SK-N-SH (cell line): ENCODE measurements at regions not wholly inside any gene's neighbourhood (a gene's known extent, or its start where the extent isn't known, plus 50 kb on each side); places are given as distances from the start of the nearest gene placed in this dataset.

Experiments
- CHD2 ChIP-seq: fragments of 150-350 bp; IDR thresholded peaks from 2 replicates; pipeline ENCODE4 v1.6.1; 2018; ENCODE audit warnings: low read length; ENCODE audit not compliant: partially characterized antibody
- EP300 ChIP-seq, 2 experiments: IDR thresholded peaks; 2 replicates each; pipeline versions ENCODE4 v1.4.0 to v1.6.1; 2012; ENCODE audit warnings: borderline replicate concordance in 1 of 2, low read depth in 1 of 2, low read length in 1 of 2
- EZH2phosphoT487 ChIP-seq: fragments of 200-600 bp; sonication (generic); IDR thresholded peaks from 2 replicates; pipeline ENCODE4 v1.6.1; 2017; ENCODE audit warnings: low read depth, mixed run types, mild to moderate bottlenecking, antibody characterized with exemption, moderate library complexity, borderline replicate concordance
- FOXM1 ChIP-seq: IDR thresholded peaks from 2 replicates; pipeline ENCODE4 v1.4.0; 2012; ENCODE audit warnings: low read depth, mild to moderate bottlenecking
- GABPA ChIP-seq: IDR thresholded peaks from 2 replicates; pipeline ENCODE4 v1.4.0; 2012; ENCODE audit warnings: low read depth, mild to moderate bottlenecking
- JUND ChIP-seq: IDR thresholded peaks from 2 replicates; pipeline ENCODE4 v1.4.0; 2012
- MXI1 ChIP-seq: IDR thresholded peaks from 2 replicates; pipeline ENCODE4 v1.6.1; 2012; ENCODE audit warnings: mild to moderate bottlenecking, low read depth, low read length, improper control_type of control experiment
- RCOR1 ChIP-seq: fragments of 150-350 bp; IDR thresholded peaks from 2 replicates; pipeline ENCODE4 v1.6.1; 2017; ENCODE audit warnings: antibody characterized with exemption, low read length
- RFX5 ChIP-seq: IDR thresholded peaks from 2 replicates; pipeline ENCODE4 v1.6.1; 2012; ENCODE audit warnings: mild to moderate bottlenecking, improper control_type of control experiment, low read length
- TF ChIP-seq, protein P1 (sequence below): IDR thresholded peaks from 2 replicates; pipeline ENCODE4 v1.6.1; 2012; ENCODE audit warnings: mild to moderate bottlenecking, low read depth, low read length, moderate library complexity
- TF ChIP-seq, protein P2 (sequence below): IDR thresholded peaks from 2 replicates; pipeline ENCODE4; 2012
- TF ChIP-seq, protein P3 (sequence below): fragments of 200-600 bp; sonication (generic); IDR thresholded peaks from 2 replicates; pipeline ENCODE4 v1.6.1; 2017; ENCODE audit warnings: antibody characterized with exemption, mild to moderate bottlenecking, moderate library complexity
- TF ChIP-seq, protein P4 (sequence below): IDR thresholded peaks from 2 replicates; pipeline ENCODE4 v1.4.0; 2012; ENCODE audit warnings: low read depth
- TF ChIP-seq, protein P5 (sequence below): fragments of 150-350 bp; IDR thresholded peaks from 2 replicates; pipeline ENCODE4 v1.6.1; 2017; ENCODE audit warnings: antibody characterized with exemption, low read length, low read depth, borderline replicate concordance

DNA sequence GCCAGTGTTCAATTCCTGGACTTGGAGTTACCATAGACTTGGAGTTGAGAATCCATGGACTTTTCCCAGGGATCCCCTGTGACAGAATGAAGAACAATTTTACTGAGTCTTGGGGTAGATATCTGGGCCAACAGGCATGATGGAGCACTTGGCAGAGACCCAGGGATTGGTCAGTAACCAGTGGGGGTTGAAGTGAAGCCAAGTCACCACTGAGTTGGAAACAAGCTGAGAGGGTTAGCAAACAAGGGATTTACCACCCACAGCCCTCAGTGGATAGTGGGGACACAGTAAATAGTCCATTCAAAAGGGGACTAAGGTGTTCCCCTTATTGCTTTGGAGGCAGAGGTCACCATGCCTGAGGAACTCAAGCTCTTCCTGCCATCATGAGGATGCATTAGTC is 281.7 kb downstream of the PPP1R2C start:
- TF ChIP-seq, protein P1, sequence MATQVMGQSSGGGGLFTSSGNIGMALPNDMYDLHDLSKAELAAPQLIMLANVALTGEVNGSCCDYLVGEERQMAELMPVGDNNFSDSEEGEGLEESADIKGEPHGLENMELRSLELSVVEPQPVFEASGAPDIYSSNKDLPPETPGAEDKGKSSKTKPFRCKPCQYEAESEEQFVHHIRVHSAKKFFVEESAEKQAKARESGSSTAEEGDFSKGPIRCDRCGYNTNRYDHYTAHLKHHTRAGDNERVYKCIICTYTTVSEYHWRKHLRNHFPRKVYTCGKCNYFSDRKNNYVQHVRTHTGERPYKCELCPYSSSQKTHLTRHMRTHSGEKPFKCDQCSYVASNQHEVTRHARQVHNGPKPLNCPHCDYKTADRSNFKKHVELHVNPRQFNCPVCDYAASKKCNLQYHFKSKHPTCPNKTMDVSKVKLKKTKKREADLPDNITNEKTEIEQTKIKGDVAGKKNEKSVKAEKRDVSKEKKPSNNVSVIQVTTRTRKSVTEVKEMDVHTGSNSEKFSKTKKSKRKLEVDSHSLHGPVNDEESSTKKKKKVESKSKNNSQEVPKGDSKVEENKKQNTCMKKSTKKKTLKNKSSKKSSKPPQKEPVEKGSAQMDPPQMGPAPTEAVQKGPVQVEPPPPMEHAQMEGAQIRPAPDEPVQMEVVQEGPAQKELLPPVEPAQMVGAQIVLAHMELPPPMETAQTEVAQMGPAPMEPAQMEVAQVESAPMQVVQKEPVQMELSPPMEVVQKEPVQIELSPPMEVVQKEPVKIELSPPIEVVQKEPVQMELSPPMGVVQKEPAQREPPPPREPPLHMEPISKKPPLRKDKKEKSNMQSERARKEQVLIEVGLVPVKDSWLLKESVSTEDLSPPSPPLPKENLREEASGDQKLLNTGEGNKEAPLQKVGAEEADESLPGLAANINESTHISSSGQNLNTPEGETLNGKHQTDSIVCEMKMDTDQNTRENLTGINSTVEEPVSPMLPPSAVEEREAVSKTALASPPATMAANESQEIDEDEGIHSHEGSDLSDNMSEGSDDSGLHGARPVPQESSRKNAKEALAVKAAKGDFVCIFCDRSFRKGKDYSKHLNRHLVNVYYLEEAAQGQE, result no peak
- TF ChIP-seq EZH2phosphoT487 (no peak), RCOR1 (no peak), JUND (no peak), MXI1 (no peak), FOXM1 (no peak), RFX5 (no peak), GABPA (no peak), CHD2 (no peak), EP300 (IDR thresholded peaks at IDR 0.05; ENCODE audit: borderline replicate concordance in 1 of 2, low read depth in 1 of 2, low read length in 1 of 2) (no peak)
- TF ChIP-seq, protein P2, sequence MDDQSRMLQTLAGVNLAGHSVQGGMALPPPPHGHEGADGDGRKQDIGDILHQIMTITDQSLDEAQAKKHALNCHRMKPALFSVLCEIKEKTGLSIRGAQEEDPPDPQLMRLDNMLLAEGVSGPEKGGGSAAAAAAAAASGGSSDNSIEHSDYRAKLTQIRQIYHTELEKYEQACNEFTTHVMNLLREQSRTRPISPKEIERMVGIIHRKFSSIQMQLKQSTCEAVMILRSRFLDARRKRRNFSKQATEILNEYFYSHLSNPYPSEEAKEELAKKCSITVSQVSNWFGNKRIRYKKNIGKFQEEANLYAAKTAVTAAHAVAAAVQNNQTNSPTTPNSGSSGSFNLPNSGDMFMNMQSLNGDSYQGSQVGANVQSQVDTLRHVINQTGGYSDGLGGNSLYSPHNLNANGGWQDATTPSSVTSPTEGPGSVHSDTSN, result no peak
- TF ChIP-seq, protein P3, sequence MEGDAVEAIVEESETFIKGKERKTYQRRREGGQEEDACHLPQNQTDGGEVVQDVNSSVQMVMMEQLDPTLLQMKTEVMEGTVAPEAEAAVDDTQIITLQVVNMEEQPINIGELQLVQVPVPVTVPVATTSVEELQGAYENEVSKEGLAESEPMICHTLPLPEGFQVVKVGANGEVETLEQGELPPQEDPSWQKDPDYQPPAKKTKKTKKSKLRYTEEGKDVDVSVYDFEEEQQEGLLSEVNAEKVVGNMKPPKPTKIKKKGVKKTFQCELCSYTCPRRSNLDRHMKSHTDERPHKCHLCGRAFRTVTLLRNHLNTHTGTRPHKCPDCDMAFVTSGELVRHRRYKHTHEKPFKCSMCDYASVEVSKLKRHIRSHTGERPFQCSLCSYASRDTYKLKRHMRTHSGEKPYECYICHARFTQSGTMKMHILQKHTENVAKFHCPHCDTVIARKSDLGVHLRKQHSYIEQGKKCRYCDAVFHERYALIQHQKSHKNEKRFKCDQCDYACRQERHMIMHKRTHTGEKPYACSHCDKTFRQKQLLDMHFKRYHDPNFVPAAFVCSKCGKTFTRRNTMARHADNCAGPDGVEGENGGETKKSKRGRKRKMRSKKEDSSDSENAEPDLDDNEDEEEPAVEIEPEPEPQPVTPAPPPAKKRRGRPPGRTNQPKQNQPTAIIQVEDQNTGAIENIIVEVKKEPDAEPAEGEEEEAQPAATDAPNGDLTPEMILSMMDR, result no peak
- TF ChIP-seq, protein P4, sequence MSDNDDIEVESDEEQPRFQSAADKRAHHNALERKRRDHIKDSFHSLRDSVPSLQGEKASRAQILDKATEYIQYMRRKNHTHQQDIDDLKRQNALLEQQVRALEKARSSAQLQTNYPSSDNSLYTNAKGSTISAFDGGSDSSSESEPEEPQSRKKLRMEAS, result no peak
- TF ChIP-seq, protein P5, sequence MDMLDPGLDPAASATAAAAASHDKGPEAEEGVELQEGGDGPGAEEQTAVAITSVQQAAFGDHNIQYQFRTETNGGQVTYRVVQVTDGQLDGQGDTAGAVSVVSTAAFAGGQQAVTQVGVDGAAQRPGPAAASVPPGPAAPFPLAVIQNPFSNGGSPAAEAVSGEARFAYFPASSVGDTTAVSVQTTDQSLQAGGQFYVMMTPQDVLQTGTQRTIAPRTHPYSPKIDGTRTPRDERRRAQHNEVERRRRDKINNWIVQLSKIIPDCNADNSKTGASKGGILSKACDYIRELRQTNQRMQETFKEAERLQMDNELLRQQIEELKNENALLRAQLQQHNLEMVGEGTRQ, result no peak
